ENCODE measurements at regions not wholly inside any gene's neighbourhood (a gene's known extent, or its start where the extent isn't known, plus 50 kb on each side); places are given as distances from the start of the nearest gene placed in this dataset.

DNA sequence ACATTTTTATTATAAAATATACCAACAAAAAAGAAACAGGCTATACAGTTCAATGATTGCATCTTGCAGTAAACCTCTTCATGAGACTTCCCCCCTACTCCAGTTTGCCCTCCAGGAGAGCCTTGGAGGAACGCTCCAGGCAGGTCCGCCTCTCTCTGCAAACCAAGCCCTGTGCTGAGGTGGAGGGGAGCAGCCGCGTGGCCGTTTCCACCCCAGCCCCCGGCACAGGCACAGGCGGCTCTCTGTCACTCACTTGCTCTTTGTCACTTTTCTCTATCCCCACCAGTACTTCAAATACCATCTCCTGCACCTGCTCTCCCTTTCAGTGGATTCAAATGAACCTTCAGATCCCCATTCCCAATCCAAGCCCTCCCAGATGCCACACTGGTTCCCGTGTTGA, 479.9 kb downstream of the OCA2 start:
- no peak for DNase-seq (ENCODE audit: low spot score)

DNA sequence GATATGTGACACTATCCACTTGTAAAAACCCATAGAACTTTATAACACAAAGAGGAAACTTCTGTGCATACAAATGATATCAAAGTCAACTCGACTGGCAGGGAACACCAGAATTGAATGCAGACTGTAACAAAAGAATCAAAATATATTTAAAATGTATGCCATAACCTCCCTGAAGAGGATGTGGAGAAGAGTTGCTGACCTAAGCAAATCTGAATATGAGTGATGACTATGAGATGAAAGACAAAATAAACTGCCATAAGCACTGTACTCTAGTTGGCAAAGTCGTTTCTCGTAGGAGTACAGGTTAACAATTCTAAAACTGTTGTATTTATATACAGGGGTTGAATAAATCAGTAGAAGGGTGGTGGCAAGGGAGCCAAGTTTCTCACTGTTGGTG, 482.1 kb downstream of the OCA2 start:
- DNase-seq (ENCODE audit: low spot score), result no peak

DNA sequence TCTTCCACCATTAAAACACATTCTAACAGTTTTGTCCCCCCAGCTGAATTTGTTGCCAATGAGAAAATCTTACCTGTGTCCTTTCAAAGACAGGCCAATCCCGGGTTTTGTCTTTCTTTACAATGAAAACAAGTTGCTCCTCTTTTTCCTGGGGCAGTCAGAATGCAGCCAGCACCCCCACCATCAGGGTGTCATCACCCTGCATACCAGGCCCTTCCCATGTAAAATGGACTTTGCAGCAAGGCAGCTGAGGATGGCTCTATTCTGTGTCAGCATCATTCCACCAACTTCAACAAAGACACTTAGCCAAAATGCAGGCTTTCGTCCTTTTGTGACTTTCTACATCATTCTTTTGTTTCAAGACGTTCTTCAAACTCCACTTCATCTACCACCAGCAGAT, 490.9 kb downstream of the OCA2 start:
- DNase-seq (ENCODE audit: low spot score), result no peak

DNA sequence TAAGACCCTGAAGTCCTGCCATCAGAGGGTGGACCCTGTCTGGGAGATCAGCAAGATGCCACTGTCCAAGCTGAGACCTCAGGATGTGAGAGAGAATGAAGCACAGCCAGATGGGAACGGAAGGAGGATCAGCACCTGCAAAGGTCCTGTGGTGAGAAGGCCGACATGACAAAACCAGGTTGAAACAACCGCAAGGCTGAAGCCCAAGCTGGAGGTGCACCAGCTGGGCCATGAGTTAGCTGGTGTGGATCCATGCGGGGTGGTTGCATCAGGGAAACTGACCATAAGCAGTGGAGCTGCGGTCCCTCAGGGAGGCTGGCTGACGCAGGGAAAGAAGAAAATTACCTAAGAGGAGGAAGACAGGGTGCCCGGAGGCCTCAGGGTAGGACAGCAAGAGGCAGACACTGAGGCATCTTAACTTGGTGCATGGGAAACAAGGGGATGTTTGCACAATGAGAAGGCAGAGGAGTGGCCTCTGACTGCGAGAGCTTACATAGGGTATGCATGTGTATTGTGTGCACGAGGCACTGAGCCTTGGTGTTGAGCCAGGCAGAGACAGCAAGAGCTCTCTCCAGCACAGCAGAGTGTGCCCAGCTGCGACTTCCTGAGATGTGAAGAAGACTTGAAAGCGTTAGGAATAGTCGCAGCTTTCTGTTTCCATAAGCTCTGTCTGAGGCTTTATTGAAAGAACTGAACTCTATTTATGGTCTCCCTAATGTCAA, 497.7 kb downstream of the OCA2 start:
- DNase-seq (ENCODE audit: low spot score), result no peak

DNA sequence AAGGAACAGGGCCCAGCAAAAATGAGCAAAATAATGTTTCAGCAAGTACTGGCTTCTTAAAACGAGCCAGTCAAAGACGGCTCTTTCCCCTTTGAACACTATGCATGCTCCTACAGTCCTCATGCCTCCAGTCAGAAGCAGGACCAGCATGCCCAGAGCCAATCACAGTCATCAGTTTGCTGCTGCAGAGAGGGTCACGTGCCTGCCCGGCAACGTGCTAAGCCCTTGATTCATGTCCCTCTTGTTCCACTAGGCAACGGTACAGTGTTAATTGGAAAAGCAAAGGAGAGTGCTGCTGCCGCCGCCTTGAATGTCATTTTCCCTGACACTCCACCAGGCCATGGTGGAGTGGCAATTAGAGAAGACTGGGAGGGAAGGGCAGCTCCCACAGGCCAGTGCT, 500.1 kb downstream of the OCA2 start:
- DNase-seq (ENCODE audit: low spot score), result no peak

DNA sequence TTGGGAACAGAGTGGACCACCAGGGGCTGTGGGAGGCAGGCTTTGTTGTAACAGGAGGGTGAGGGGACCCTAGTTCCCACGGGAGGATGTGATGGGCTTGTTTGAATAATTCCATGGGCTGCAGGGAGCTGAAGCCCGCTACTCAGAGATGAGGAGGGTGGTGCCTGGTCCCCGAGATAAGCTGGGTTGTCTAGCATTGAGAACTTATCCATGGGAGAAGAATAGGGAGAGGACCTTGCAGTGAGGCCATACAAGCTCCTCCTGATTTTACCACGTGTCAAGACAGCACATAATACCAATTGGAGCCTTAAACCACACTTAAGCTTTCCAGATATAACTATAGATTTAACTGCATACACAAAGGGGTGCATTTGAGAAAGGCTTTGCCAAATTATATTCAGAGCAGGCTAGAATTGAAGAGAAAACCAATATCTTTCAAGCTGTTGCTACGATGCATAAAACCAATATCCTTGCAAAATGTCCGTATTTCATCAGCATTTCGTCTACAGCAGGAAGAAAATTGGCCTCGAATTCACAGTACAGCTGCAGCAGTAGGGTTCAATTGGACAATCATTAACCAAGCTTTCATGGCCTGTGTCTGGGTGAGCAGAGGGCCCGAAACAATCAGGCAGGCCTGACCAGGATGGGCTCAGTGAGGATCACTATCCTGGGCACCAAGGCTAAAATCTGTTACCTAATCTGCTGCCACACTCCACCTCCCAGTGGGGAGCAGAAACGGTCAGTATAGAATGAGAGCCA, 500.7 kb downstream of the OCA2 start:
- no peak for DNase-seq (ENCODE audit: low spot score)

DNA sequence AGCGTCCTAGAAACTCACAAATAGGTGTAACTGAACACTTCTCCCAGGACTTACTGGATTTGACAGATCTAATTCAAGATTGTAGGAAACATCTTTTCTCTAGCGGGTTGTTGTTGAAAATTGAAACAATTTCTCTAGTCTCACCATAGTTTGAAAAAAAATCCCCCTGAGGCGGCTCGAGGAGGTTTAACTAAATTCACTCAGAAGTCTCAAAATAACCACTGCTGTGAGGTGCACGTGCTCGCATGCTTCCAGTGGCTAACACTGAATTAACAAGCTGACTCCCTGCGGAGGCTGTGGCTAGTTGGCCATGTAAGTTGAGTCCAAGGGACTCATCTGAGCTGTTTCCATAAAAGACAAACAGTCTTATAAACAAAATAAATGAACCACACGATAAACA, 503.9 kb downstream of the OCA2 start:
- DNase-seq (ENCODE audit: low spot score), result no peak

DNA sequence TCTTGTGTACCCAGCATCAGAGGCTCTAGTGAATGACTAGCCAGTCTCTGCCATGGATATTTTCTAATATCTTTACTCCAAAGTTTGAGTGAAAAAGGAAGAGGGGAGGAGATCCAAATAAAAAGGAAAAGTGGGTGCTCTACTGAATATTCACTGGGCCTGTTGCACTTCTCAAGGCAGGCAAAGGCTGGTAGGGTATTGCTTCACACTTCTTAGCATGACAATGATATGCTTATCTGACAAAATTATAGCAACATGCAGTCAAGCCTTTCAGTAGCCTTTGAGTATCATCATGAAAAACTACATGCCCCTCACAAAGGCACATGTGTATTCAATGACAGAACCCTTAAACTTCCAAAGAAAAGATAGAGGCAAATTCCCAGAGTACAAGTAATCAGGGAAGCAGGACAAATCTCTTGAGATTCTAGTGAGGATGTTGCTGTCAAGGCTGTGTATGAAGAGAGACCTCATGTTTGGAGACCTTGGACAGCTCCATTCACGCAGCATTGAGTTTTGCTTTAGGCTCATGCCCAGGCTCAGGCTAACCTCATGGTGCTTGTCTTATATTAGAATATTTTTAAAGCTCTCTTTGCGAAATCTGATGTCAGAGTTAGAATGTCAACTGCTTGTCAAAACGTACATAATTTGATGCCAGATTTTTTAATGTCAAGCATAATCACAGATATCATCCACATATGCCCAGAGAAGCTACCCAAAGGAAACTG, 506.9 kb downstream of the OCA2 start:
- DNase-seq (ENCODE audit: low spot score), result no peak

All from kidney capillary endothelial cell (primary cell).